Osteoblast (primary cell): ENCODE measurements at regions not wholly inside any gene's neighbourhood (a gene's known extent, or its start where the extent isn't known, plus 50 kb on each side); places are given as distances from the start of the nearest gene placed in this dataset.

Experiments used
- DNase-seq: peaks from one replicate; pipeline ENCODE4 v3.0.0; 2011; ENCODE audit warnings: low spot score, mixed read lengths; ENCODE audit not compliant: insufficient read length; ENCODE audit errors: missing footprints
- H2AFZ ChIP-seq: 2 replicates; pipeline ENCODE4 v1.6.0; 2011; ENCODE audit warnings: mild to moderate bottlenecking, low read length
- H3K27ac ChIP-seq: 2 replicates; pipeline ENCODE4 v1.5.1; 2011; ENCODE audit warnings: mild to moderate bottlenecking, low read depth, low read length, moderate library complexity
- H3K27me3 ChIP-seq: 2 replicates; pipeline ENCODE4 v1.6.0; 2012; ENCODE audit warnings: mild to moderate bottlenecking, control low read depth, inconsistent platforms, low read length, moderate library complexity; ENCODE audit not compliant: insufficient read depth
- H3K36me3 ChIP-seq: 2 replicates; pipeline ENCODE4 v1.5.1; 2011; ENCODE audit warnings: mild to moderate bottlenecking, low read length, control low read depth, moderate library complexity; ENCODE audit not compliant: insufficient read depth
- H3K4me1 ChIP-seq: 2 replicates; pipeline ENCODE4 v1.5.1; 2011; ENCODE audit warnings: mild to moderate bottlenecking, low read length, control low read depth, moderate library complexity; ENCODE audit not compliant: insufficient read depth
- H3K4me2 ChIP-seq: 2 replicates; pipeline ENCODE4 v1.6.0; 2011; ENCODE audit warnings: mild to moderate bottlenecking, low read length; ENCODE audit not compliant: insufficient read depth
- H3K4me3 ChIP-seq: fragments of 200-600 bp; sonication (generic); 3 replicates; pipeline ENCODE4 v1.5.1; 2012; ENCODE audit warnings: mild to moderate bottlenecking, low read length, inconsistent platforms; ENCODE audit not compliant: insufficient read depth
- H3K79me2 ChIP-seq: 2 replicates; pipeline ENCODE4 v1.6.0; 2012; ENCODE audit warnings: mild to moderate bottlenecking, low read length, control low read depth, inconsistent platforms; ENCODE audit not compliant: insufficient read depth
- H3K9me3 ChIP-seq: 2 replicates; pipeline ENCODE4 v1.5.1; 2011; ENCODE audit warnings: low read depth, low read length, control low read depth
- H4K20me1 ChIP-seq: 2 replicates; pipeline ENCODE4 v1.6.0; 2012; ENCODE audit warnings: mild to moderate bottlenecking, low read length, control low read depth; ENCODE audit not compliant: insufficient read depth
- TF ChIP-seq, protein P1 (sequence below): IDR thresholded peaks from 2 replicates; pipeline ENCODE4 v1.5.1; 2011; ENCODE audit warnings: mild to moderate bottlenecking, low read depth, low read length, moderate library complexity; ENCODE audit errors: extremely low read depth

DNA sequence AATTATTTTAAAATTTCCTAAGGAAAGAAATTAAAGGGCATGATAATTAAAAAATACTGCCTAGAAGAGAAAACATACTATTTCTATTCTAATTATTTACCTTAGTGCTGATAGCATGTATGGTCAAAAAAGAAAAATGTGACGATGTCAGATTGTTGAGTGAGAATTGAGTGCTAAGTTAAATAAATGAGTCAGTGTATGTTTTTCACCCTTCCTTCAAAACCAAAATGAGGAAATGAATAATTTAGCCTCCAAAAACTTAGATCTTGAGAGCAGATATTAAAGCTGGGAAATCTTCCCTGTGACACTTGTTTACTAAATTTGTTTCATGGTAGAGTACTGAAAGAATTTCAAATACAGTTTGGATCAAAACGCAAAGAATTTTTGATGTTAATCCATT is 58.6 kb upstream of the NYAP2 start:
- no peak overlapping the region for H2AFZ ChIP-seq
- TF ChIP-seq, protein P1, sequence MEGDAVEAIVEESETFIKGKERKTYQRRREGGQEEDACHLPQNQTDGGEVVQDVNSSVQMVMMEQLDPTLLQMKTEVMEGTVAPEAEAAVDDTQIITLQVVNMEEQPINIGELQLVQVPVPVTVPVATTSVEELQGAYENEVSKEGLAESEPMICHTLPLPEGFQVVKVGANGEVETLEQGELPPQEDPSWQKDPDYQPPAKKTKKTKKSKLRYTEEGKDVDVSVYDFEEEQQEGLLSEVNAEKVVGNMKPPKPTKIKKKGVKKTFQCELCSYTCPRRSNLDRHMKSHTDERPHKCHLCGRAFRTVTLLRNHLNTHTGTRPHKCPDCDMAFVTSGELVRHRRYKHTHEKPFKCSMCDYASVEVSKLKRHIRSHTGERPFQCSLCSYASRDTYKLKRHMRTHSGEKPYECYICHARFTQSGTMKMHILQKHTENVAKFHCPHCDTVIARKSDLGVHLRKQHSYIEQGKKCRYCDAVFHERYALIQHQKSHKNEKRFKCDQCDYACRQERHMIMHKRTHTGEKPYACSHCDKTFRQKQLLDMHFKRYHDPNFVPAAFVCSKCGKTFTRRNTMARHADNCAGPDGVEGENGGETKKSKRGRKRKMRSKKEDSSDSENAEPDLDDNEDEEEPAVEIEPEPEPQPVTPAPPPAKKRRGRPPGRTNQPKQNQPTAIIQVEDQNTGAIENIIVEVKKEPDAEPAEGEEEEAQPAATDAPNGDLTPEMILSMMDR, result no peak
- H3K79me2 ChIP-seq, result no peaks in the 10 kb centered on the region
- H3K36me3 ChIP-seq, result no peaks in the 10 kb centered on the region
- H3K4me2 ChIP-seq, result no peak overlapping the region
- no peak overlapping the region for H3K4me3 ChIP-seq
- no peaks in the 10 kb centered on the region for H3K9me3 ChIP-seq
- H4K20me1 ChIP-seq, result no peaks in the 10 kb centered on the region
- H3K27ac ChIP-seq, result no peak overlapping the region
- no peaks in the 10 kb centered on the region for H3K4me1 ChIP-seq
- no peaks in the 10 kb centered on the region for H3K27me3 ChIP-seq
- no peak for DNase-seq

DNA sequence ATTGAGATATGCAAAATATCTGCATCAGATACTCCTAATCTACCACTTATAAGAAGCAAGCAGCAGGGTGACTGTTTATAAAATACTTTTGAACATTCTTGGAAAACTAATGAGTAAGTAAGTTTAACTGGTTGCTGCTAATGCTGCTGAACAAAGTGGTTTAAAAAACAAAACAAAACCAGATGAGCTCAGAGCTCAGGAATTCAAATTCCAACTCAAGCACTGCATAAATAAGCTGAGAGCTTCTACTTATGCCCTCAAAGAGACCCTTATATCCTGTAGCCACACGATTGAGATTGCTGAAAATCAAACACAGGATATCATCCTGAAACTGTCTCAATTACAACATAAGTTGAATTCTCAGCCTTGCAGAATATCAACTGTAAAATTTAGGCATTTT is 62.3 kb upstream of the NYAP2 start:
- Histone ChIP-seq H3K27me3 (no peaks in the 10 kb centered on the region), H3K4me2 (no peak overlapping the region), H3K9me3 (no peaks in the 10 kb centered on the region), H3K36me3 (no peaks in the 10 kb centered on the region), H3K79me2 (no peaks in the 10 kb centered on the region), H3K4me1 (no peaks in the 10 kb centered on the region), H4K20me1 (no peaks in the 10 kb centered on the region), H3K27ac (no peak overlapping the region), H3K4me3 (no peak overlapping the region), H2AFZ (no peak overlapping the region)
- TF ChIP-seq, protein P1, result no peak
- DNase-seq, result peak; percentile 29

DNA sequence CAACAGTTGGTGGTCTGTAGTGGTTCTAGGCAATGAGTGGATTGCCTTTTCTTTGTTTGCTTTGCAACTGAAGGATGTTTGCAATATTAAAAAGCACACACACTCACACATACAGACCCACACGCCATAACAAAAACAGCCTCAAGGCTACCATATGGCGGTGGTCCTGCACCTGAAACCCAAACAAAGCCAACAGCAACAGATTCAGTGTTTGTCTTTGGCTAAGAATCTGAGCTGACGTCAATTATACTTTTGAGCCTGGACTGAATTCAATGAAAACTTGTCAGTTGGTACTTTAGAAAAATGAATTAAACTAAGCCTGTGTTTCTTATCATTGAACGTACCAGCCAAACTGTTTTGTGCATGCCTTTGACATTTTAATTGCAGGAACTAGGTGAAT is 65.0 kb upstream of the NYAP2 start:
- no peaks in the 10 kb centered on the region for H3K36me3 ChIP-seq
- TF ChIP-seq, protein P1, result no peak
- no peak overlapping the region for H2AFZ ChIP-seq
- H3K27ac ChIP-seq, result no peak overlapping the region
- no peaks in the 10 kb centered on the region for H3K79me2 ChIP-seq
- no peak for DNase-seq
- no peaks in the 10 kb centered on the region for H3K27me3 ChIP-seq
- H3K9me3 ChIP-seq, result no peaks in the 10 kb centered on the region
- no peak overlapping the region for H3K4me2 ChIP-seq
- no peak overlapping the region for H3K4me3 ChIP-seq
- H4K20me1 ChIP-seq, result no peaks in the 10 kb centered on the region
- no peaks in the 10 kb centered on the region for H3K4me1 ChIP-seq

DNA sequence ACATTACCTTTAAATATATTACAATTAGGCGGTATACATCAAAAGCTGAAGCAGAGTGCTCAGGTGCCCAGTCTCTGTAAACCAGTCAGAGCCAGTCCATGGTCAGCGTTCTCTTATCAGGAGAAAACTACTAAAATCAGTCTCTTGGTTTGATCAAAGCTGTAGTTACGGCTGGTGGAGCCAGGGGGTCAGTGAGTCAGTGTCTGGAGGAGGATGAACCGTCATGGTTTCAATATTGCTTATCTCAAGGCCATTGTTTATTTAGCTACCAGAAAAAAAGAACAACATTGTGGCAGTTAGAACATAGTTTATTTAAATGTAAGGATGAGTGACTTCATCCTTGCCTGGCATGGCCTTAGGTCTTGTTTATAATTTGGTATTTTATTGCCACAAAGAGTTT is 71.3 kb upstream of the NYAP2 start:
- no peaks in the 10 kb centered on the region for H3K9me3 ChIP-seq
- H2AFZ ChIP-seq, result no peak overlapping the region
- no peaks in the 10 kb centered on the region for H4K20me1 ChIP-seq
- H3K27ac ChIP-seq, result no peak overlapping the region
- H3K27me3 ChIP-seq, result no peaks in the 10 kb centered on the region
- H3K4me3 ChIP-seq, result no peak overlapping the region
- TF ChIP-seq, protein P1, result no peak
- DNase-seq, result peak; percentile 3
- H3K79me2 ChIP-seq, result no peaks in the 10 kb centered on the region
- no peaks in the 10 kb centered on the region for H3K36me3 ChIP-seq
- peaks cover 2% of the 10 kb centered on the region for H3K4me1 ChIP-seq
- H3K4me2 ChIP-seq, result peak overlapping the region; percentile 36
